ENCODE measurements at regions not wholly inside any gene's neighbourhood (a gene's known extent, or its start where the extent isn't known, plus 50 kb on each side); places are given as distances from the start of the nearest gene placed in this dataset.
A peak's percentile ranks its signal among the peaks of the same experiment; 100 is the strongest.

DNA sequence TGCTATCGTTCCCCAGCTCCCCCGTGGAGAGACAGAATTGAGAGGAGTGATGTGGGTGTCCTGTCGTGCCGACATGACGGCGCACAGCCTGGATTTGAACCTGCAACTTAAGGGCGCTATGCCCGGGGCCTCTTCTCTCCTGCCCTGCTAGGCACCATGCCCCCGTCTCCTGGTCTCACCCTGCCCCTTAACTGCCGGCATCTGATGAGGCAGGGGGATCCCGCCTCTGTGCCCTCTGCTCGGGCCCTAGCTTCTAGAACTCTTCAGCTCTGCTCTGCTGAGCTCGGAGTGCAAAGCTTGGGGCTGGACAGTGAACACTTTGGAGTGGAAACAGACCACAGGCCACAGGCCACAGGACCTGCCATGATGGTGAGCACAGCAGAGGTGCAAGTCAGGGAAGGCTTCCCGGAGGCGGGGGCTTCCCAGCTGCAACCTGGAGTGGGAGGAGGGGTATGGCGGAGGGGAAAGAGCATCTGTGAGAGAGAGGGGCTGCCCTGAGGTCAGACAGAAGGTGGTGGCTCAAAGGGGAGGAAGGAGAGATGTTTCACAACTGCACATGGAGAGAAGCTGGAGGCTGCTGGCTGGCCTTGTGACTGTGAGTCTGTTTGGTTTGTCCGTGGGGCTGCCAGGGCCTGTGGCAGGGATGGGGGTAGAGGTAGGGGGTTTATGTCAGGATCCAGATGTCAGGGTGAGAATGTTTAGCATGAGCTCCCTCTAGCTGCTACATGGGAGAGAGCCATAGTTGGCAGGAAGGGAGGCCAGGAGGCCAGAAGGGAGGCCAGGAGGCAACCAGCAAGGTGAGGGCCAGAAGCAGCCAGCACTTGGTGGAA, 107.8 kb downstream of the CRLF3 start:
- Histone ChIP-seq H3K79me2 (ENCODE audit: insufficient read depth, low read length) (peaks cover 12% of the 10 kb centered on the region), H3K36me3 (replicated peaks in 1 of 2; ENCODE audit: control insufficient read depth in 1 of 2, insufficient read depth in 2 of 2, low read length in 2 of 2) (no peaks in the 10 kb centered on the region)

More for the DNA sequence above, 107.8 kb downstream of the CRLF3 start:
- ATAC-seq (no peak), DNase-seq (ENCODE audit: low spot score) (no peak), FAIRE-seq (no peak)
- ChIA-PET POLR2A (no interaction called here), CTCF (ENCODE audit: low intra/inter-chr PET ratio, low total read pairs) (no interaction called here)
- Histone ChIP-seq H2AFZ (ENCODE audit: low read length) (no peak overlapping the region), H3K27ac (ENCODE audit: extremely low read length, insufficient read depth, low read length) (no peak overlapping the region), H3K27me3 (ENCODE audit: control insufficient read depth in 1 of 2, insufficient read depth in 2 of 2, low read length in 2 of 2) (no peaks in the 10 kb centered on the region), H3K9ac (ENCODE audit: insufficient read depth, low read depth, low read length) (no peak overlapping the region), H3K4me2 (ENCODE audit: low read depth, low read length) (no peak overlapping the region), H3K4me3 (replicated peaks in 1 of 3; ENCODE audit: insufficient read depth in 1 of 3, low read depth in 2 of 3, low read length in 3 of 3) (no peak overlapping the region), H3K9me3 (ENCODE audit: low read length) (no peaks in the 10 kb centered on the region), H3K4me1 (ENCODE audit: insufficient read depth, low read length) (0 out of 2 replicates have a peak, but pooled peaks cover 12% of the 10 kb centered on the region), H4K20me1 (ENCODE audit: insufficient read depth, low read length) (peaks cover 5% of the 10 kb centered on the region; the same call in 1 of the 2 replicates)
- no TSS peak for BruUV-seq (replicated peaks)
- 89% methylated on average over 17 of the region's 17 CpGs for WGBS (ENCODE audit: low lambda C conversion rate)
- intact Hi-C loops (cut with micrococcal nuclease; ENCODE audit: unreplicated experiment): no loop called here
- TF ChIP-seq, protein P1, sequence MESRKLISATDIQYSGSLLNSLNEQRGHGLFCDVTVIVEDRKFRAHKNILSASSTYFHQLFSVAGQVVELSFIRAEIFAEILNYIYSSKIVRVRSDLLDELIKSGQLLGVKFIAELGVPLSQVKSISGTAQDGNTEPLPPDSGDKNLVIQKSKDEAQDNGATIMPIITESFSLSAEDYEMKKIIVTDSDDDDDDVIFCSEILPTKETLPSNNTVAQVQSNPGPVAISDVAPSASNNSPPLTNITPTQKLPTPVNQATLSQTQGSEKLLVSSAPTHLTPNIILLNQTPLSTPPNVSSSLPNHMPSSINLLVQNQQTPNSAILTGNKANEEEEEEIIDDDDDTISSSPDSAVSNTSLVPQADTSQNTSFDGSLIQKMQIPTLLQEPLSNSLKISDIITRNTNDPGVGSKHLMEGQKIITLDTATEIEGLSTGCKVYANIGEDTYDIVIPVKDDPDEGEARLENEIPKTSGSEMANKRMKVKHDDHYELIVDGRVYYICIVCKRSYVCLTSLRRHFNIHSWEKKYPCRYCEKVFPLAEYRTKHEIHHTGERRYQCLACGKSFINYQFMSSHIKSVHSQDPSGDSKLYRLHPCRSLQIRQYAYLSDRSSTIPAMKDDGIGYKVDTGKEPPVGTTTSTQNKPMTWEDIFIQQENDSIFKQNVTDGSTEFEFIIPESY (CRISPR knock-in tag; IDR thresholded peaks at IDR 0.05): peak; percentile 24; the same call in 1 of the 2 replicates
- TF ChIP-seq, protein P2, sequence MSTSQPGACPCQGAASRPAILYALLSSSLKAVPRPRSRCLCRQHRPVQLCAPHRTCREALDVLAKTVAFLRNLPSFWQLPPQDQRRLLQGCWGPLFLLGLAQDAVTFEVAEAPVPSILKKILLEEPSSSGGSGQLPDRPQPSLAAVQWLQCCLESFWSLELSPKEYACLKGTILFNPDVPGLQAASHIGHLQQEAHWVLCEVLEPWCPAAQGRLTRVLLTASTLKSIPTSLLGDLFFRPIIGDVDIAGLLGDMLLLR (CRISPR knock-in tag; IDR thresholded peaks at IDR 0.05): no peak
- TF ChIP-seq ZNF703 (CRISPR knock-in tag; IDR thresholded peaks at IDR 0.05; ENCODE audit: borderline replicate concordance) (no peak), STAG1 (CRISPR knock-in tag; IDR thresholded peaks at IDR 0.05) (peak; percentile 53), UBTF (CRISPR knock-in tag; IDR thresholded peaks at IDR 0.05) (no peak), ZMYM3 (CRISPR knock-in tag; IDR thresholded peaks at IDR 0.05) (0 out of 2 replicates have a peak, but pooled peaks have one; percentile 8), ZNF83 (CRISPR knock-in tag; IDR thresholded peaks at IDR 0.05; ENCODE audit: borderline replicate concordance) (no peak), PAX8 (CRISPR knock-in tag; IDR thresholded peaks at IDR 0.05; ENCODE audit: borderline replicate concordance) (no peak)
- TF ChIP-seq, protein P3, sequence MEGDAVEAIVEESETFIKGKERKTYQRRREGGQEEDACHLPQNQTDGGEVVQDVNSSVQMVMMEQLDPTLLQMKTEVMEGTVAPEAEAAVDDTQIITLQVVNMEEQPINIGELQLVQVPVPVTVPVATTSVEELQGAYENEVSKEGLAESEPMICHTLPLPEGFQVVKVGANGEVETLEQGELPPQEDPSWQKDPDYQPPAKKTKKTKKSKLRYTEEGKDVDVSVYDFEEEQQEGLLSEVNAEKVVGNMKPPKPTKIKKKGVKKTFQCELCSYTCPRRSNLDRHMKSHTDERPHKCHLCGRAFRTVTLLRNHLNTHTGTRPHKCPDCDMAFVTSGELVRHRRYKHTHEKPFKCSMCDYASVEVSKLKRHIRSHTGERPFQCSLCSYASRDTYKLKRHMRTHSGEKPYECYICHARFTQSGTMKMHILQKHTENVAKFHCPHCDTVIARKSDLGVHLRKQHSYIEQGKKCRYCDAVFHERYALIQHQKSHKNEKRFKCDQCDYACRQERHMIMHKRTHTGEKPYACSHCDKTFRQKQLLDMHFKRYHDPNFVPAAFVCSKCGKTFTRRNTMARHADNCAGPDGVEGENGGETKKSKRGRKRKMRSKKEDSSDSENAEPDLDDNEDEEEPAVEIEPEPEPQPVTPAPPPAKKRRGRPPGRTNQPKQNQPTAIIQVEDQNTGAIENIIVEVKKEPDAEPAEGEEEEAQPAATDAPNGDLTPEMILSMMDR (CRISPR knock-in tag; IDR thresholded peaks at IDR 0.05): peak; percentile 56
- TF ChIP-seq, protein P4, sequence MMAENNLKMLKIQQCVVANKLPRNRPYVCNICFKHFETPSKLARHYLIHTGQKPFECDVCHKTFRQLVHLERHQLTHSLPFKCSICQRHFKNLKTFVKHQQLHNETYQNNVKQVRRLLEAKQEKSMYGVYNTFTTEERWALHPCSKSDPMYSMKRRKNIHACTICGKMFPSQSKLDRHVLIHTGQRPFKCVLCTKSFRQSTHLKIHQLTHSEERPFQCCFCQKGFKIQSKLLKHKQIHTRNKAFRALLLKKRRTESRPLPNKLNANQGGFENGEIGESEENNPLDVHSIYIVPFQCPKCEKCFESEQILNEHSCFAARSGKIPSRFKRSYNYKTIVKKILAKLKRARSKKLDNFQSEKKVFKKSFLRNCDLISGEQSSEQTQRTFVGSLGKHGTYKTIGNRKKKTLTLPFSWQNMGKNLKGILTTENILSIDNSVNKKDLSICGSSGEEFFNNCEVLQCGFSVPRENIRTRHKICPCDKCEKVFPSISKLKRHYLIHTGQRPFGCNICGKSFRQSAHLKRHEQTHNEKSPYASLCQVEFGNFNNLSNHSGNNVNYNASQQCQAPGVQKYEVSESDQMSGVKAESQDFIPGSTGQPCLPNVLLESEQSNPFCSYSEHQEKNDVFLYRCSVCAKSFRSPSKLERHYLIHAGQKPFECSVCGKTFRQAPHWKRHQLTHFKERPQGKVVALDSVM (CRISPR knock-in tag; IDR thresholded peaks at IDR 0.05): peak; percentile 100
- in situ Hi-C loops (cut with HindIII; ENCODE audit: extremely low pct_ligation_motif_present, low pct_unique_long_range_greater_than_20kb): no loop called here
